GM23248 (cell line): ENCODE measurements at regions not wholly inside any gene's neighbourhood (a gene's known extent, or its start where the extent isn't known, plus 50 kb on each side); places are given as distances from the start of the nearest gene placed in this dataset.

ENCODE experiments used
- DNase-seq: peaks from one replicate; pipeline ENCODE4 v3.0.0-alpha.2; 2015
- H2AFZ ChIP-seq: fragments of 200-600 bp; sonication (generic); 2 replicates; pipeline ENCODE4 v1.6.1; 2016; ENCODE audit warnings: antibody characterized with exemption
- H3F3A ChIP-seq: fragments of 200-600 bp; sonication (generic); 2 replicates; pipeline ENCODE4 v1.6.1; 2016; ENCODE audit warnings: mild to moderate bottlenecking, antibody characterized with exemption, mixed run types; ENCODE audit not compliant: insufficient read depth
- H3K27ac ChIP-seq: fragments of 200-600 bp; sonication (generic); 2 replicates; pipeline ENCODE4 v1.5.1; 2016; ENCODE audit warnings: mild to moderate bottlenecking
- H3K27me3 ChIP-seq: fragments of 200-600 bp; sonication (generic); replicated peaks from 2 replicates; pipeline ENCODE4 v1.6.1; 2016; ENCODE audit warnings: mild to moderate bottlenecking; ENCODE audit not compliant: insufficient read depth
- H3K36me3 ChIP-seq: fragments of 200-600 bp; sonication (generic); 2 replicates; pipeline ENCODE4 v1.6.1; 2016; ENCODE audit warnings: low read depth, mild to moderate bottlenecking
- H3K4me1 ChIP-seq: fragments of 200-600 bp; sonication (generic); 2 replicates; pipeline ENCODE4 v1.6.1; 2016; ENCODE audit warnings: mild to moderate bottlenecking; ENCODE audit not compliant: insufficient read depth
- H3K4me2 ChIP-seq: fragments of 200-600 bp; sonication (generic); one replicate; pipeline ENCODE4 v1.6.1; 2016; ENCODE audit warnings: mild to moderate bottlenecking; ENCODE audit not compliant: unreplicated experiment
- H3K4me3 ChIP-seq: fragments of 200-600 bp; sonication (generic); 2 replicates; pipeline ENCODE4 v1.5.1; 2016; ENCODE audit warnings: mild to moderate bottlenecking
- H3K79me2 ChIP-seq: fragments of 200-600 bp; sonication (generic); 2 replicates; pipeline ENCODE4 v1.6.1; 2016; ENCODE audit warnings: mild to moderate bottlenecking; ENCODE audit not compliant: insufficient read depth
- H3K9ac ChIP-seq: fragments of 200-600 bp; sonication (generic); 2 replicates; pipeline ENCODE4 v1.6.1; 2016; ENCODE audit warnings: mild to moderate bottlenecking
- H3K9me2 ChIP-seq: fragments of 200-600 bp; sonication (generic); 2 replicates; pipeline ENCODE4 v1.6.1; 2016; ENCODE audit warnings: mixed run types, mild to moderate bottlenecking, moderate library complexity; ENCODE audit not compliant: insufficient read depth
- H3K9me3 ChIP-seq: fragments of 200-600 bp; sonication (generic); one replicate; pipeline ENCODE4 v1.6.1; 2017; ENCODE audit warnings: low read depth
- H4K20me1 ChIP-seq: fragments of 200-600 bp; sonication (generic); 2 replicates; pipeline ENCODE4 v1.6.0; 2016; ENCODE audit not compliant: insufficient read depth
- EZH2 ChIP-seq: fragments of 200-600 bp; sonication (generic); IDR thresholded peaks from 2 replicates; pipeline ENCODE4 v1.6.1; 2018; ENCODE audit warnings: antibody characterized with exemption, mild to moderate bottlenecking; ENCODE audit not compliant: insufficient read depth, poor library complexity, severe bottlenecking
- EZH2phosphoT487 ChIP-seq: fragments of 200-600 bp; sonication (generic); IDR thresholded peaks from 2 replicates; pipeline ENCODE4 v1.6.1; 2018; ENCODE audit warnings: antibody characterized with exemption, moderate library complexity, mild to moderate bottlenecking, low read depth; ENCODE audit not compliant: insufficient read depth
- WGBS, 2 experiments: methylation state at CpG; one replicate each; pipeline ENCODE4 v1.1.6; 2015 to 2017; ENCODE audit warnings: low lambda C conversion rate in 2 of 2, low coverage in 1 of 2; ENCODE audit errors: missing lambda C conversion rate in 2 of 2; 5-methylcytosine and 5-hydroxymethylcytosine counted together
- in situ Hi-C: fragments of 300-500 bp; cut with MboI; formaldehyde crosslinking; loops from 2 replicates; pipeline ENCODE4 v1.15.0; 2020

DNA sequence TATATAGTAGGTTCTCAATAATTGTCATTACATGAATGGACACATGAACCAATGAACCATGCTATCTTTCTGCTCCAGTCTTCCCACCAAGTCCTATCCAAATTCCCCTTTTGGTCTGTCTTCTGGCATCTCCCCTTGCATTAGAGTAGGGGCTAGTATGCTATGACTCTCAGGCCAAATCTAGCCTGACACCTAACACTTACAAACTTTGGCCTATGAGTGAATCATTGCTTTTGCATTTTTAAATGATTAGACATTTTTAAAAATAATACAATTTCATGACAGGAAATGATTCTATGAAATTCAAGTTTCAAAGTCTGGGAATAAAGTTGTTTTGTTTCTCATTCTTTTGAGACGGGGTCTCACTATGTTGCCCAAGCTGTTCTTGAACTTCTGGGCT lies 102.5 kb upstream of the MAF start:
- WGBS, 2 experiments = 69% methylated on average over 1 of the region's 1 CpG
- Histone ChIP-seq H4K20me1 (no peaks in the 10 kb centered on the region), H2AFZ (no peak overlapping the region), H3K27me3 (no peaks in the 10 kb centered on the region), H3K9me2 (no peaks in the 10 kb centered on the region), H3K9ac (no peak overlapping the region), H3K27ac (no peak overlapping the region), H3K9me3 (no peaks in the 10 kb centered on the region), H3K4me1 (no peaks in the 10 kb centered on the region), H3K79me2 (no peaks in the 10 kb centered on the region), H3F3A (no peaks in the 10 kb centered on the region), H3K4me2 (no peak overlapping the region), H3K36me3 (no peaks in the 10 kb centered on the region), H3K4me3 (no peak overlapping the region)
- DNase-seq = no peak
- in situ Hi-C loops = no loop called here
- TF ChIP-seq EZH2 (no peak), EZH2phosphoT487 (no peak)

GRCh38 chr16:79698341-79698753 lies 97.8 kb upstream of the MAF start:
- no peaks in the 10 kb centered on the region for H3K36me3 ChIP-seq
- no peaks in the 10 kb centered on the region for H3F3A ChIP-seq
- H2AFZ ChIP-seq = no peak overlapping the region
- H4K20me1 ChIP-seq = no peaks in the 10 kb centered on the region
- in situ Hi-C loops = no loop called here
- DNase-seq = no peak
- H3K9ac ChIP-seq = no peak overlapping the region
- no peak overlapping the region for H3K4me3 ChIP-seq
- no peaks in the 10 kb centered on the region for H3K79me2 ChIP-seq
- no peak for TF ChIP-seq EZH2
- no peak for TF ChIP-seq EZH2phosphoT487
- H3K27ac ChIP-seq = no peak overlapping the region
- H3K4me2 ChIP-seq = no peak overlapping the region
- H3K27me3 ChIP-seq = no peaks in the 10 kb centered on the region
- no peaks in the 10 kb centered on the region for H3K9me3 ChIP-seq
- no peaks in the 10 kb centered on the region for H3K4me1 ChIP-seq
- 11 to 13% methylated on average over 5 of the region's 5 CpGs for WGBS, 2 experiments
- no peaks in the 10 kb centered on the region for H3K9me2 ChIP-seq

- Histone ChIP-seq H3K9me2 (no peaks in the 10 kb centered on the region), H3K79me2 (no peaks in the 10 kb centered on the region), H2AFZ (no peak overlapping the region), H3K4me3 (no peak overlapping the region), H3K27me3 (no peaks in the 10 kb centered on the region), H3F3A (no peaks in the 10 kb centered on the region), H4K20me1 (no peaks in the 10 kb centered on the region), H3K4me1 (no peaks in the 10 kb centered on the region), H3K9me3 (no peaks in the 10 kb centered on the region), H3K27ac (no peak overlapping the region), H3K36me3 (no peaks in the 10 kb centered on the region), H3K4me2 (no peak overlapping the region), H3K9ac (no peak overlapping the region)
- no peak for DNase-seq
- in situ Hi-C loops = no loop called here
- TF ChIP-seq EZH2 (no peak), EZH2phosphoT487 (no peak)
Measured at GRCh38 chr16:79697562-79698112, 97.1 kb upstream of the MAF start.

DNA sequence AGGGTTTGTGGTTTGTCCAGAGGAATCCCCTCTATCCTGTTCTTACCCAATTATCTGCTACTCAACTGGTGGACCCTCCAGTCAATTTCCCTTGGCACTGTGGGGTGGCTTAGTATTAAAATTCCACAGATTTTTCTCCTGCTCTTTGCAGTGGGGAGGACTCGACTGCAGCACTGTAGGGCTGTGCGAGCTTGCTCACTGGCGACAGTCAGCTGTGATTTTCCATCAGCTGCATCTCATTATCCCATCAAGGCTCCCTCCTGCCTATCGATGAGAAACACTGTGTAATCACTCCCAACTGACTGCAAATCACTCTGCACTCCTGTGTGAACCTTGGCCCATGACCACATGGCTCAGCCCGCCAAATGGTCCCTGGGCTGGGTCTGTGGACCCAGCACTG lies 90.5 kb upstream of the MAF start:
- no peak overlapping the region for H2AFZ ChIP-seq
- no peaks in the 10 kb centered on the region for H3K4me1 ChIP-seq
- in situ Hi-C loops = no loop called here
- H3K27ac ChIP-seq = no peak overlapping the region
- H3K4me2 ChIP-seq = no peak overlapping the region
- H3K9me2 ChIP-seq = no peaks in the 10 kb centered on the region
- no peaks in the 10 kb centered on the region for H3K27me3 ChIP-seq
- TF ChIP-seq EZH2 = no peak
- TF ChIP-seq EZH2phosphoT487 = no peak
- H3K9me3 ChIP-seq = no peaks in the 10 kb centered on the region
- H3K4me3 ChIP-seq = no peak overlapping the region
- no peak for DNase-seq
- no peaks in the 10 kb centered on the region for H3F3A ChIP-seq
- WGBS, 2 experiments = 1 to 5% methylated on average over 5 of the region's 5 CpGs
- H3K9ac ChIP-seq = no peak overlapping the region
- no peaks in the 10 kb centered on the region for H3K79me2 ChIP-seq
- no peaks in the 10 kb centered on the region for H4K20me1 ChIP-seq
- H3K36me3 ChIP-seq = no peaks in the 10 kb centered on the region

DNA sequence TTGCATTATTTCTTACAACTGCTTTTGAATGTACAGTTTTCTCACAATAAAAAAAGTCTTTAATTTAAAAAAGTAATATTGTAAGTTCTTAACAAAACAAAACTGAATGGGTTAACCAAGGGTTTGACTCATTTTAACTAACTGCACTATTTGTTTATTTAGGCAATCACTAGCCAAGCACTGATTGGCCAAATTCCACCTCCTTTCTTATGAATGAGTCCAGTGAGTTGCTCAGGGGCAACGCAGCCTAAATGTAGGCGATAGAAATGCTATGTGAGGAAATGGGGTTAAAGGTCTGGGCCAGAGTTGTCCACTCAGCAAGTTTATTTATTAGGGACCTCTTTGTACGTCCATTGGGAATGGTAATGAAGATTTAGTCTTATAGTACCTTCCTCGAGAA lies 89.6 kb upstream of the MAF start:
- Histone ChIP-seq H3K9ac (no peak overlapping the region), H3K4me2 (no peak overlapping the region), H4K20me1 (no peaks in the 10 kb centered on the region), H3K4me1 (no peaks in the 10 kb centered on the region), H2AFZ (no peak overlapping the region), H3K9me2 (no peaks in the 10 kb centered on the region), H3K27ac (no peak overlapping the region), H3K9me3 (no peaks in the 10 kb centered on the region), H3K4me3 (no peak overlapping the region), H3F3A (no peaks in the 10 kb centered on the region), H3K36me3 (no peaks in the 10 kb centered on the region), H3K27me3 (no peaks in the 10 kb centered on the region), H3K79me2 (no peaks in the 10 kb centered on the region)
- in situ Hi-C loops = no loop called here
- 46 to 58% methylated on average over 4 of the region's 4 CpGs for WGBS, 2 experiments
- no peak for DNase-seq
- no peak for TF ChIP-seq EZH2
- no peak for TF ChIP-seq EZH2phosphoT487
